GM12878 (cell line): ENCODE measurements at regions not wholly inside any gene's neighbourhood (a gene's known extent, or its start where the extent isn't known, plus 50 kb on each side); places are given as distances from the start of the nearest gene placed in this dataset.

ENCODE experiments used
- ASH2L ChIP-seq: fragments of 300-600, 200-600 bp; sonication (generic); IDR thresholded peaks from 2 replicates; pipeline ENCODE4 v1.6.1; 2017; ENCODE audit warnings: low read depth, mild to moderate bottlenecking, borderline replicate concordance
- CUX1 ChIP-seq: IDR thresholded peaks from 2 replicates; pipeline ENCODE4 v1.6.1; 2012; ENCODE audit warnings: improper control_type of control experiment, low read depth, low read length; ENCODE audit not compliant: insufficient replicate concordance
- E2F4 ChIP-seq: IDR thresholded peaks from 2 replicates; pipeline ENCODE4 v1.6.1; 2012; ENCODE audit warnings: low read depth, low read length, improper control_type of control experiment
- ETV6 ChIP-seq, 2 experiments: fragments of 450-650 bp in 1 of 2; IDR thresholded peaks in 1 of 2; conservative IDR thresholded peaks in 1 of 2; 2 replicates each; pipeline ENCODE4 v1.6.1; 2014; ENCODE audit warnings: antibody characterized with exemption in 1 of 2, borderline replicate concordance in 1 of 2, low read depth in 1 of 2, mild to moderate bottlenecking in 1 of 2, moderate library complexity in 1 of 2
- EZH2 ChIP-seq: IDR thresholded peaks from 2 replicates; pipeline ENCODE4 v1.6.1; 2012; ENCODE audit warnings: low read depth, mild to moderate bottlenecking, control low read depth, inconsistent platforms, low read length, borderline replicate concordance; ENCODE audit not compliant: control insufficient read depth
- GABPA ChIP-seq: IDR thresholded peaks from 2 replicates; pipeline ENCODE4 v1.6.1; 2014; ENCODE audit warnings: antibody characterized with exemption, low read depth, mild to moderate bottlenecking, inconsistent platforms
- NFXL1 ChIP-seq: fragments of 450-650 bp; IDR thresholded peaks from 2 replicates; pipeline ENCODE4 v1.6.1; 2017; ENCODE audit warnings: antibody characterized with exemption, mild to moderate bottlenecking, borderline replicate concordance
- NR2C2 ChIP-seq: IDR thresholded peaks from 2 replicates; pipeline ENCODE4 v1.6.1; 2011; ENCODE audit warnings: borderline replicate concordance, low read depth; ENCODE audit not compliant: control insufficient read depth, insufficient read length
- NRF1 ChIP-seq: conservative IDR thresholded peaks from 2 replicates; pipeline ENCODE4 v1.6.1; 2011; ENCODE audit warnings: mild to moderate bottlenecking, low read depth, low read length, improper control_type of control experiment
- RAD51 ChIP-seq: fragments of 450-650 bp; IDR thresholded peaks from 2 replicates; pipeline ENCODE4 v1.6.1; 2016; ENCODE audit warnings: moderate library complexity, mild to moderate bottlenecking, inconsistent platforms
- ZNF592 ChIP-seq: fragments of 450-650 bp; IDR thresholded peaks from 2 replicates; pipeline ENCODE4 v1.6.1; 2017; ENCODE audit warnings: mild to moderate bottlenecking, moderate library complexity
- TF ChIP-seq, protein P1 (sequence below), 3 experiments: IDR thresholded peaks in 2 of 3; conservative IDR thresholded peaks in 1 of 3; 2 replicates each; pipeline ENCODE4 v1.5.1; 2011; ENCODE audit warnings: low read depth in 3 of 3, low read length in 3 of 3, mild to moderate bottlenecking in 3 of 3, control low read depth in 2 of 3, moderate library complexity in 2 of 3, inconsistent platforms in 1 of 3, mixed read lengths in 1 of 3; ENCODE audit not compliant: control insufficient read depth in 2 of 3, insufficient read depth in 1 of 3; ENCODE audit errors: extremely low read depth in 1 of 3
- TF ChIP-seq, protein P2 (sequence below): fragments of 450-650 bp; IDR thresholded peaks from 2 replicates; pipeline ENCODE4 v1.6.1; 2017; ENCODE audit warnings: antibody characterized with exemption, mild to moderate bottlenecking, moderate library complexity

GRCh38 chr1:75985827-75986226 lies 53.6 kb upstream of the ASB17 start (continued):
- peak; percentile 81 for TF ChIP-seq CUX1
- TF ChIP-seq ETV6 (conservative IDR thresholded peaks at IDR 0.05 in 1 of 2, IDR thresholded peaks at IDR 0.05 in 1 of 2; ENCODE audit: borderline replicate concordance in 1 of 2, low read depth in 1 of 2), result peak in 1 of 2 experiments; percentile 88; a peak in 2 of 4 replicates
- TF ChIP-seq NR2C2, result no peak
- TF ChIP-seq NRF1, result no peak
- TF ChIP-seq EZH2, result no peak
- no peak for TF ChIP-seq NFXL1
- TF ChIP-seq ZNF592, result no peak
- no peak for TF ChIP-seq RAD51
- no peak for TF ChIP-seq E2F4
- TF ChIP-seq, protein P1, sequence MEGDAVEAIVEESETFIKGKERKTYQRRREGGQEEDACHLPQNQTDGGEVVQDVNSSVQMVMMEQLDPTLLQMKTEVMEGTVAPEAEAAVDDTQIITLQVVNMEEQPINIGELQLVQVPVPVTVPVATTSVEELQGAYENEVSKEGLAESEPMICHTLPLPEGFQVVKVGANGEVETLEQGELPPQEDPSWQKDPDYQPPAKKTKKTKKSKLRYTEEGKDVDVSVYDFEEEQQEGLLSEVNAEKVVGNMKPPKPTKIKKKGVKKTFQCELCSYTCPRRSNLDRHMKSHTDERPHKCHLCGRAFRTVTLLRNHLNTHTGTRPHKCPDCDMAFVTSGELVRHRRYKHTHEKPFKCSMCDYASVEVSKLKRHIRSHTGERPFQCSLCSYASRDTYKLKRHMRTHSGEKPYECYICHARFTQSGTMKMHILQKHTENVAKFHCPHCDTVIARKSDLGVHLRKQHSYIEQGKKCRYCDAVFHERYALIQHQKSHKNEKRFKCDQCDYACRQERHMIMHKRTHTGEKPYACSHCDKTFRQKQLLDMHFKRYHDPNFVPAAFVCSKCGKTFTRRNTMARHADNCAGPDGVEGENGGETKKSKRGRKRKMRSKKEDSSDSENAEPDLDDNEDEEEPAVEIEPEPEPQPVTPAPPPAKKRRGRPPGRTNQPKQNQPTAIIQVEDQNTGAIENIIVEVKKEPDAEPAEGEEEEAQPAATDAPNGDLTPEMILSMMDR (IDR thresholded peaks at IDR 0.05 in 2 of 3, conservative IDR thresholded peaks at IDR 0.05 in 1 of 3; ENCODE audit: control insufficient read depth in 2 of 3, extremely low read depth in 1 of 3, insufficient read depth in 1 of 3, low read depth in 3 of 3, low read length in 3 of 3), result no peak
- no peak for TF ChIP-seq ASH2L
- TF ChIP-seq, protein P2, sequence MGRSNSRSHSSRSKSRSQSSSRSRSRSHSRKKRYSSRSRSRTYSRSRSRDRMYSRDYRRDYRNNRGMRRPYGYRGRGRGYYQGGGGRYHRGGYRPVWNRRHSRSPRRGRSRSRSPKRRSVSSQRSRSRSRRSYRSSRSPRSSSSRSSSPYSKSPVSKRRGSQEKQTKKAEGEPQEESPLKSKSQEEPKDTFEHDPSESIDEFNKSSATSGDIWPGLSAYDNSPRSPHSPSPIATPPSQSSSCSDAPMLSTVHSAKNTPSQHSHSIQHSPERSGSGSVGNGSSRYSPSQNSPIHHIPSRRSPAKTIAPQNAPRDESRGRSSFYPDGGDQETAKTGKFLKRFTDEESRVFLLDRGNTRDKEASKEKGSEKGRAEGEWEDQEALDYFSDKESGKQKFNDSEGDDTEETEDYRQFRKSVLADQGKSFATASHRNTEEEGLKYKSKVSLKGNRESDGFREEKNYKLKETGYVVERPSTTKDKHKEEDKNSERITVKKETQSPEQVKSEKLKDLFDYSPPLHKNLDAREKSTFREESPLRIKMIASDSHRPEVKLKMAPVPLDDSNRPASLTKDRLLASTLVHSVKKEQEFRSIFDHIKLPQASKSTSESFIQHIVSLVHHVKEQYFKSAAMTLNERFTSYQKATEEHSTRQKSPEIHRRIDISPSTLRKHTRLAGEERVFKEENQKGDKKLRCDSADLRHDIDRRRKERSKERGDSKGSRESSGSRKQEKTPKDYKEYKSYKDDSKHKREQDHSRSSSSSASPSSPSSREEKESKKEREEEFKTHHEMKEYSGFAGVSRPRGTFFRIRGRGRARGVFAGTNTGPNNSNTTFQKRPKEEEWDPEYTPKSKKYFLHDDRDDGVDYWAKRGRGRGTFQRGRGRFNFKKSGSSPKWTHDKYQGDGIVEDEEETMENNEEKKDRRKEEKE, result no peak
- 0 out of 2 replicates have a peak, but pooled peaks have one; percentile 49 for TF ChIP-seq GABPA
